ENCODE measurements at regions not wholly inside any gene's neighbourhood (a gene's known extent, or its start where the extent isn't known, plus 50 kb on each side); places are given as distances from the start of the nearest gene placed in this dataset.

GRCh38 chr16:51624080-51624775, 473.2 kb upstream of the SALL1 start:
- H3K4me3 ChIP-seq (ENCODE audit: low read depth, low read length), result no peak overlapping the region
- TF ChIP-seq CTCF (conservative IDR thresholded peaks at IDR 0.05; ENCODE audit: low read depth, low read length), result no peak
- no peak for DNase-seq (ENCODE audit: low read depth)

GRCh38 chr16:51621610-51622009, 470.5 kb upstream of the SALL1 start:
- no peak for TF ChIP-seq CTCF (conservative IDR thresholded peaks at IDR 0.05; ENCODE audit: low read depth, low read length)
- no peak for DNase-seq (ENCODE audit: low read depth)
- H3K4me3 ChIP-seq (ENCODE audit: low read depth, low read length), result no peak overlapping the region

- H3K4me3 ChIP-seq (ENCODE audit: low read depth, low read length), result no peak overlapping the region
- TF ChIP-seq CTCF (conservative IDR thresholded peaks at IDR 0.05; ENCODE audit: low read depth, low read length), result no peak
- no peak for DNase-seq (ENCODE audit: low read depth)
These were observed 464.1 kb upstream of the SALL1 start for GRCh38 chr16:51615141-51615540.

GRCh38 chr16:51607201-51607651, 456.2 kb upstream of the SALL1 start:
- TF ChIP-seq CTCF (conservative IDR thresholded peaks at IDR 0.05; ENCODE audit: low read depth, low read length), result no peak
- no peak for DNase-seq (ENCODE audit: low read depth)
- no peak overlapping the region for H3K4me3 ChIP-seq (ENCODE audit: low read depth, low read length)

GRCh38 chr16:51596247-51596646, 445.2 kb upstream of the SALL1 start:
- no peak overlapping the region for H3K4me3 ChIP-seq (ENCODE audit: low read depth, low read length)
- no peak for TF ChIP-seq CTCF (conservative IDR thresholded peaks at IDR 0.05; ENCODE audit: low read depth, low read length)
- DNase-seq (ENCODE audit: low read depth), result no peak

GRCh38 chr16:51592535-51593300, 441.6 kb upstream of the SALL1 start:
- peak overlapping the region; percentile 30 for H3K4me3 ChIP-seq (ENCODE audit: low read depth, low read length)
- DNase-seq (ENCODE audit: low read depth), result peak; percentile 43
- TF ChIP-seq CTCF (conservative IDR thresholded peaks at IDR 0.05; ENCODE audit: low read depth, low read length), result no peak

Measured in epithelial cell of proximal tubule (primary cell).